HUES48 (cell line): ENCODE measurements at regions not wholly inside any gene's neighbourhood (a gene's known extent, or its start where the extent isn't known, plus 50 kb on each side); places are given as distances from the start of the nearest gene placed in this dataset.

ENCODE experiments used
- H3K27ac ChIP-seq: one replicate; pipeline ENCODE4 v1.7.0; 2013; ENCODE audit warnings: low read depth, low read length, inconsistent platforms
- H3K27me3 ChIP-seq: 2 replicates; pipeline ENCODE4 v1.6.1; 2013; ENCODE audit warnings: mild to moderate bottlenecking, low read length; ENCODE audit not compliant: control insufficient read depth, insufficient read depth
- H3K36me3 ChIP-seq: 2 replicates; pipeline ENCODE4 v1.6.1; 2013; ENCODE audit warnings: low read length; ENCODE audit not compliant: control insufficient read depth, insufficient read depth
- H3K4me1 ChIP-seq: 2 replicates; pipeline ENCODE4 v1.6.1; 2013; ENCODE audit warnings: mild to moderate bottlenecking, low read length; ENCODE audit not compliant: control insufficient read depth, insufficient read depth
- H3K4me3 ChIP-seq: 2 replicates; pipeline ENCODE4 v1.5.1; 2013; ENCODE audit warnings: mild to moderate bottlenecking, low read depth, low read length
- H3K9ac ChIP-seq: 2 replicates; pipeline ENCODE4 v1.6.1; 2013; ENCODE audit warnings: mild to moderate bottlenecking, low read depth, low read length, moderate library complexity
- H3K9me3 ChIP-seq: 2 replicates; pipeline ENCODE4 v1.6.1; 2013; ENCODE audit warnings: low read length; ENCODE audit not compliant: control insufficient read depth, insufficient read depth

DNA sequence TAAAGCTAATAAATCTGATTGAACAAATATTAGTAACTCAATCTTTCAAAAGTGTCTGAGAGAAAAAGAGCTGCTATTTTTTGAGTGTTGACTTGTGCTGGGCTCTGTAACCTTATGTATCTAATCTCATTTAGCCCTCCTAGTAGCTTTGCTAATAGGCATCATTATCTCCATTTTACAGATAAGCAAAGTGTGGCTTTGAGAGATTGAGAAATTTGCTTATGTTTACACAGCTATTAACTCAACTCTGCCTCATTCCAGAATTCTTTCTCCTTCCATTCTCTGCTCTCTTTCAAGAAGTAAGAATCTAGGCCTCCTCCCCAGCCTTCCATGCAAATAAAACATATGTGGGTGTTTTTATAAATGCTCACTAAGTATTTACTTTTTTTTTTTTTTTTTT lies 137.8 kb downstream of the GATA3 start:
- Histone ChIP-seq H3K4me3 (no peak overlapping the region), H3K4me1 (peaks cover 9% of the 10 kb centered on the region), H3K9ac (no peak overlapping the region), H3K9me3 (no peaks in the 10 kb centered on the region), H3K36me3 (no peaks in the 10 kb centered on the region), H3K27ac (no peak overlapping the region), H3K27me3 (no peaks in the 10 kb centered on the region)

DNA sequence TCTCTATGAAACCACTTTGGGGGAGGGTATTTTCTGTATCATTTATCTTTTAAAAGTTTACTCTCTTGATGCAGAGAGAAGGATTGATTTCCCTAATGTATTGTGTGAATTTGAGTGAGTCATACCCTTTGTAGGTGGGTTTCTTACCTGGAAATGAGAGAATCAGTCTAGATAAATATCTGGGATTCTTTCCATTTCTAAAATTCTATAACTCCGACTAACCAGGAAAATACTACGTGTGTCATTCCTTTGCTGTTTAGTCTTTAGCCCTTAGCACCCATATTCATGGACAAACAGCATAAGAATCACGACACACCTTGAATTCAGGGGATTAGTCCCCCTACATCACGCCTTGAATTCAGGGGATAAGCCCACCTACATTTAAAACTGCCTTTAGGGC lies 139.1 kb downstream of the GATA3 start:
- Histone ChIP-seq H3K9ac (no peak overlapping the region), H3K27ac (peak overlapping the region; percentile 58), H3K36me3 (no peaks in the 10 kb centered on the region), H3K9me3 (no peaks in the 10 kb centered on the region), H3K4me1 (peaks cover 9% of the 10 kb centered on the region), H3K27me3 (no peaks in the 10 kb centered on the region), H3K4me3 (no peak overlapping the region)

DNA sequence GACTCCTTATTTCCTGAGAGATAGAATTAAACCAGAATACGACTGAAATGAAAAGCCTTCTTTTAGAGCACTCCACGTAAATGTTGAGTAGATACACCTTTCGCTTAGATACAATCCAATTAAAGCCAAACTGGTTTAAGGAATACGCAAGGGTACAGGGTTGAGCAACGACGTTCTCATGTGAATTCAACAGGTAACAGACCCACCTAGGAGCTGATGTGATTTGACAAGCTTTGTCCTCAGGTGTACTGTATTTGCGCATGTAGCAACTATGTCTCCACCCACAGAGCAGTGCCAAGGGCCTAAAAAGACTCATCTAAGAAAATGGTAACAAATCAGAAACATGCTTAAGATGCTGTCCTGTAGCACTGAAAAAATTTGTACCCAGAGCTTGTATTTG lies 139.6 kb downstream of the GATA3 start:
- H3K27ac ChIP-seq, result peak overlapping the region; percentile 58
- H3K4me1 ChIP-seq, result peaks cover 9% of the 10 kb centered on the region
- H3K27me3 ChIP-seq, result no peaks in the 10 kb centered on the region
- no peak overlapping the region for H3K4me3 ChIP-seq
- H3K36me3 ChIP-seq, result no peaks in the 10 kb centered on the region
- no peak overlapping the region for H3K9ac ChIP-seq
- no peaks in the 10 kb centered on the region for H3K9me3 ChIP-seq

DNA sequence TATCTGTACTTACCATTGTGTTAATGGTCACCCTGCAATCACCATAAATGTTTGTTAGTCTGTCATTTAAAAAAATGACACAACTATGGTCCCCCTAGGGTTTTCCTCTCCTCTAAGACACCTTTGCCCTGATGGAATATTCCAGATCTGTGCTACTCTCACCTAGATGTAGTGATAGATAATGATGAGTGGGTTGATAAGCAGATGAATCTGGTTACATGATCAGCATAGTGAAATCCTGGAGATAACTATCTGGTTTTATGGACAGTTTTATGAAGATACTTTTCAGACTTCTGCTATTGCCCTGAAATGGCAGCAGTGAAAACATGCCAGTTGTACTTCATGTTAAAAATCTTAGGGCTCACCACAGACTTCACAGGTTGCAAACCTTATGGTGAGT lies 152.4 kb downstream of the GATA3 start:
- Histone ChIP-seq H3K27ac (no peak overlapping the region), H3K4me1 (no peaks in the 10 kb centered on the region), H3K9me3 (no peaks in the 10 kb centered on the region), H3K27me3 (no peaks in the 10 kb centered on the region), H3K4me3 (no peak overlapping the region), H3K36me3 (no peaks in the 10 kb centered on the region), H3K9ac (no peak overlapping the region)

DNA sequence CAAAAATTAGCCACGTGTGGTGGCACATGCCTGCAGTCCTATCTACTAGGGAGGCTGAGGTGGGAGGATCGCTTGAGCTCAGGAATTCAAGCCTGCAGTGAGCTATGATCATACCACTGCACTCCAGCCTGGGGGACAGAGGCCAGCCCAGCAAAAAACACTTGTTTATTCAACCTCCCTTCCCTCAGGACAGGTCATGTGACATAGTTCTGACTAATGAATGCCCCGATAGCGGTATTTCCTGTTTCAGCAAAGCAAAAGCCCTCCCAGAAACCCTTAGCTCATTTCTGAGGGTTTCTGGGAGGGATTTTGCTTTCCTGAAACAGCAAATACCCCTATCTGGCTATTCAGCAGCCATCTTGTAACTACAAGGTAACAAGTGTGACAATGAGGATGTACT lies 157.1 kb downstream of the GATA3 start:
- H3K9me3 ChIP-seq, result no peaks in the 10 kb centered on the region
- H3K4me3 ChIP-seq, result no peak overlapping the region
- no peak overlapping the region for H3K9ac ChIP-seq
- H3K4me1 ChIP-seq, result no peaks in the 10 kb centered on the region
- no peak overlapping the region for H3K27ac ChIP-seq
- no peaks in the 10 kb centered on the region for H3K27me3 ChIP-seq
- no peaks in the 10 kb centered on the region for H3K36me3 ChIP-seq

DNA sequence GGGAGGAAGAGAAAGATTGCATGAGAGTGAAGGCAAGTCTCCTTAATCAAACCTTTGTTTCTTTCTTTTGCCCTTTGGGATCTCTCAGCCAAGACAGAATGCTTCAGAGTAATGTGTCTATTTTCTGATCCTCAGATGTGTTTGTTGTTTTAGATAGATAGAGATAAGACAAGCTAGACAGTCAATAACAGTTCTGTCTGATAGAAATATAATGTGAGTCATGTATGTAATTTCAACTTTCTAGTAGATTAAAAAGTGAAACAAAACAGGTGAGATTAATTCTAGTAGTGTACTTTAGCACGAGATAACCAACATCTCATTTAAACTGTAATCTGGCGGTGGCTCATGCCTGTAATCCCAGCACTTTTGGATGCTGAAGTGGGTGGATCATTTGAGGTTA lies 159.2 kb downstream of the GATA3 start:
- no peaks in the 10 kb centered on the region for H3K36me3 ChIP-seq
- H3K4me3 ChIP-seq, result no peak overlapping the region
- no peaks in the 10 kb centered on the region for H3K9me3 ChIP-seq
- no peaks in the 10 kb centered on the region for H3K27me3 ChIP-seq
- no peak overlapping the region for H3K9ac ChIP-seq
- no peaks in the 10 kb centered on the region for H3K4me1 ChIP-seq
- H3K27ac ChIP-seq, result no peak overlapping the region

DNA sequence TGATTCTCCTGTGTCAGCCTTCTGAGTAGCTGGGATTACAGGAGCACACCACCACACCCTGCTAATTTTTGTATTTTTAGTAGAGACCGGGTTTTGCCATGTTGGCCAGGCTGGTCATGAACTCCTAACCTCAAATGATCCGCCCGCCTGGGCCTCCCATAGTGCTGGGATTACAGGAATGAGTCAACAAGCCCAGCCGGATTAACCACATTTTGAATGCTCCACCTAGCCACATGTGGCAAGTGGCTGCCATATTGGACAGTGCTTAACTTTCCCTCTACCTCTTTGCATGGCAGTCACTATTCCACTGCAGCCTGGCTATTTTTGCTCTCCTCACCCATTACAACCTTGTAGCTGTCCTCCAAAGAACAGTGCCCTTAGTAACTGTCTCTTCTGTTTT lies 160.1 kb downstream of the GATA3 start:
- H3K4me3 ChIP-seq, result no peak overlapping the region
- no peak overlapping the region for H3K9ac ChIP-seq
- H3K27me3 ChIP-seq, result no peaks in the 10 kb centered on the region
- H3K9me3 ChIP-seq, result no peaks in the 10 kb centered on the region
- H3K36me3 ChIP-seq, result no peaks in the 10 kb centered on the region
- H3K27ac ChIP-seq, result no peak overlapping the region
- no peaks in the 10 kb centered on the region for H3K4me1 ChIP-seq

DNA sequence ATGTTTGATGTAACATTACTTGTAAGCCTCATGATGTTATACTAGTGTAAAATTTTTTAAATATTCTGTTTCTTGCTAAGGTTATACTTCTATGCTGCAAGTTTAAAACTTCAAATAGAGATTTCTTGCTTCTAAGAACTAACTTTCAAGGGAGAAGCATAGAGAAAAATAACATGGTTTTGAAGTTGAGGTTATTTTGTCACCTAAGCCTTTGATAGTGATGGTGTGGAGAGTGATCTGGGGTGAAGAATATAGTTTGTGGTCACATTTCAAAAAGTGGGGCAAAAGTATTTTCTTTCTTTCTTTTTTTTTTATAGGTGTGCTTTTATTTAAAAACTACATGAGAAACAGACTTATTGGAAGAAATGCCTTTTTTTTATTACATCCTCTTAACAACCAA lies 162.4 kb downstream of the GATA3 start:
- Histone ChIP-seq H3K36me3 (no peaks in the 10 kb centered on the region), H3K9me3 (no peaks in the 10 kb centered on the region), H3K4me3 (no peak overlapping the region), H3K27me3 (no peaks in the 10 kb centered on the region), H3K4me1 (no peaks in the 10 kb centered on the region), H3K27ac (no peak overlapping the region), H3K9ac (no peak overlapping the region)

DNA sequence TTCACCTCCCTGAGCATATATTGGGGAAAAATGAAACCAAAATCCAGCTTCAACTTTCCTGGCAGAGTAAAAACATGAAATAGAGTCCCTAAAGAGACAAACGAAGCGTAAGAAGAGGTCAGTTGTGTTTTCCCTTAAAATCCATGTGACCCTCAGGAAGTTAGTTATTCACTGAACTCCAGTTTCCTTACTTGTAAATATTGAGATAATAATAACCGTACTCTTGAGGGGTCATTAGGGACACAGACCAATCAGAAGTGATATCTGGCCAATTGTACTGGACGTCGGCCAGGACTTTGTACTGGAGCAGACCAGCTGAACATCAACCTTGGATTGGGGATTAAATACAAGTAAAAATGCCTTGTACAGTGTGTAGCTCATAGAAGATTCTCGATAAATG lies 167.0 kb downstream of the GATA3 start:
- Histone ChIP-seq H3K27ac (no peak overlapping the region), H3K27me3 (no peaks in the 10 kb centered on the region; the same call in 1 of the 2 replicates), H3K9me3 (no peaks in the 10 kb centered on the region), H3K4me3 (no peak overlapping the region), H3K4me1 (no peaks in the 10 kb centered on the region), H3K9ac (no peak overlapping the region), H3K36me3 (no peaks in the 10 kb centered on the region)

DNA sequence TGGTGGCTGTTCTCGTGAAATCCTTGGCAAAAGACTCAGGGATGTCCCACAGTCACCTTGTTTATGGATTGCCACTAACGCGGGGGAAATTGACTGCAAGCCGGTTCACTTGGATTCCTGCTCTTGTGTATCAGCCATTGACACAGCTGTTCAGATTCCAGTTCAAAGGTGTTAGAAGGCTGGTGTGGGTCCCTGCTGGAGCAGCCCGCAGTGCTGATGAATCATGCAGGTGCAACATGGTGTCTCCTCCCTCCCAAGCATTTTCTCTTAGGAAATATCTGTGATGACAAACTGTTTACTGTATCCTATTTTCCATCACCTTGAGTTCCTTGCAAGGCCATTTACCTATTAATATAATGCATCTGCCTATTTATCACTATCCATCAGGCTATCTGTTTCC lies 170.1 kb downstream of the GATA3 start:
- Histone ChIP-seq H3K9me3 (no peaks in the 10 kb centered on the region), H3K36me3 (no peaks in the 10 kb centered on the region), H3K9ac (no peak overlapping the region), H3K27me3 (no peaks in the 10 kb centered on the region; the same call in 1 of the 2 replicates), H3K27ac (no peak overlapping the region), H3K4me3 (no peak overlapping the region), H3K4me1 (no peaks in the 10 kb centered on the region)

DNA sequence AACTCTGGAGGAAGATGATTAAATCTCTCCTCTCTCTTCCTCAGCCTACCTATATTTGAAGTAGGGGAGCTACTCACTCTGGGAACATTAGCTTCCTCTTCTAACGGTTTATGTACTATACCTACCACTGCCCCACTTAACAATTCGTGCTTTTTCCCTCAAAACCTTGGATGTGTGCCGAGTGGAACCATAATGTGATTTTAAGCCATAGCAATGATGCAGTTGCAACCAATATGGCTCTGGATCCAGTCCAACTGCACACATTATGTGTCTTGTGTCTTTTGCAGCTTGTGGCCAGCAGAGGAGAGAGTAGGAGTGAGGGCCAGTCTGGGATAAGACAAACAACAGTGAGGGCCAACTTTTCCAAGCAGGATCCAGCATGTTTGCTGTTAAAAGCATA lies 170.7 kb downstream of the GATA3 start:
- no peaks in the 10 kb centered on the region for H3K4me1 ChIP-seq
- no peak overlapping the region for H3K4me3 ChIP-seq
- H3K36me3 ChIP-seq, result no peaks in the 10 kb centered on the region
- H3K27ac ChIP-seq, result no peak overlapping the region
- no peak overlapping the region for H3K9ac ChIP-seq
- no peaks in the 10 kb centered on the region for H3K9me3 ChIP-seq
- H3K27me3 ChIP-seq, result no peaks in the 10 kb centered on the region; the same call in 1 of the 2 replicates

DNA sequence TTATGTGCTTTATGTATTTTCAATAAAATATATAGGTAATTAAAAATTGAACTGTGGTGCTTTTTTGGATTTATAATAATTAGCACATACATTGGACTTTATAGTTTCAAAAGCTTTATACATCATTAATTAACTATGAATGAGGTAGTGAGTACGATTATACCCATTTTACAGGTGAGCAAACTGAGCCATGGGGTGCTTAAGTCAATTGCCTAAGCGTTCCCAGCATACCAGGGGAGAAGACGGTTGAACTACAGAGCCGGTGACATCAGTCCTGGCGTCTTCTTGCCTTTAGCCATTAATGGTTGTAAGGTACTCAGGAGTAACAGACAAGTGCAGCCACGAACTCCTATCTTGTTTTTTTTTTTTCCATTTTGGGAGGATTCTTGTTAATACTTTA lies 172.8 kb downstream of the GATA3 start:
- Histone ChIP-seq H3K36me3 (no peaks in the 10 kb centered on the region), H3K4me3 (no peak overlapping the region), H3K9me3 (no peaks in the 10 kb centered on the region), H3K4me1 (no peaks in the 10 kb centered on the region), H3K9ac (no peak overlapping the region), H3K27ac (no peak overlapping the region), H3K27me3 (no peaks in the 10 kb centered on the region; the same call in 1 of the 2 replicates)
